H1 (cell line): ENCODE measurements at regions not wholly inside any gene's neighbourhood (a gene's known extent, or its start where the extent isn't known, plus 50 kb on each side); places are given as distances from the start of the nearest gene placed in this dataset.

ENCODE experiments used
- CTCF ChIA-PET: fragments of 300-600 bp; sonication (Branson Sonifier 250); formaldehyde crosslinking; loops from one replicate; lab custom pipeline; 2021; ENCODE audit not compliant: partially characterized antibody; lab: Charles Lee
- POLR2A ChIA-PET: fragments of 300-600 bp; sonication (Branson Sonifier 250); formaldehyde crosslinking; loops from one replicate; lab custom pipeline; 2021; ENCODE audit warnings: inconsistent platforms; ENCODE audit not compliant: partially characterized antibody; lab: Charles Lee
- DNase-seq, 2 experiments: peaks; one replicate each; pipeline versions ENCODE4 v3.0.0 to v3.0.0-alpha.2; 2010 to 2022; ENCODE audit warnings: low spot score in 2 of 2, low read depth in 1 of 2, mixed read lengths in 1 of 2
- FAIRE-seq: peaks from 2 replicates; lab custom pipeline; 2011; peaks lifted over from hg19 to GRCh38; lab: Jason Lieb, UNC
- H2AFZ ChIP-seq: 2 replicates; pipeline ENCODE4 v1.8.1; 2012; ENCODE audit warnings: low read length, inconsistent platforms
- H2AK5ac ChIP-seq: 2 replicates; pipeline ENCODE4 v1.6.1; 2013; ENCODE audit warnings: low read depth, low read length
- H2BK120ac ChIP-seq: replicated peaks from 2 replicates; pipeline ENCODE3; 2013; ENCODE audit warnings: low read depth, low read length, inconsistent platforms
- H2BK12ac ChIP-seq: 2 replicates; pipeline ENCODE4 v1.6.1; 2013; ENCODE audit warnings: low read depth, low read length
- H2BK15ac ChIP-seq: 2 replicates; pipeline ENCODE4 v1.6.1; 2013; ENCODE audit warnings: low read length
- H2BK20ac ChIP-seq: 2 replicates; pipeline ENCODE4 v1.6.1; 2013; ENCODE audit warnings: low read length
- H2BK5ac ChIP-seq: 2 replicates; pipeline ENCODE4 v1.6.1; 2013; ENCODE audit warnings: low read depth, low read length
- H3K14ac ChIP-seq: 2 replicates; pipeline ENCODE4 v1.6.1; 2013; ENCODE audit warnings: inconsistent platforms; ENCODE audit not compliant: insufficient read length
- H3K18ac ChIP-seq: 2 replicates; pipeline ENCODE4 v1.6.1; 2013; ENCODE audit warnings: low read length; ENCODE audit errors: extremely low read depth
- H3K23ac ChIP-seq: 2 replicates; pipeline ENCODE4 v1.6.1; 2013; ENCODE audit warnings: inconsistent platforms; ENCODE audit not compliant: insufficient read length
- H3K23me2 ChIP-seq: 2 replicates; pipeline ENCODE4 v1.6.1; 2013; ENCODE audit warnings: low read depth, low read length
- H3K27ac ChIP-seq: 2 replicates; pipeline ENCODE4 v1.6.1; 2011; ENCODE audit warnings: low read depth, low read length, inconsistent platforms
- H3K27me3 ChIP-seq, 4 experiments: replicated peaks in 1 of 4; 1 replicate in 1 of 4; 2 replicates in 3 of 4; pipeline versions ENCODE4 v1.6.1 to v1.8.1; 2011 to 2013; ENCODE audit warnings: low read length in 3 of 4, mild to moderate bottlenecking in 3 of 4, inconsistent platforms in 2 of 4, mixed read lengths in 2 of 4, moderate library complexity in 1 of 4; ENCODE audit not compliant: control insufficient read depth in 3 of 4, insufficient read depth in 3 of 4; ENCODE audit errors: extremely low read depth in 1 of 4
- H3K36me3 ChIP-seq, 4 experiments: 2 replicates each; pipeline versions ENCODE4 v1.6.1 to v1.8.1; 2011 to 2013; ENCODE audit warnings: mild to moderate bottlenecking in 4 of 4, low read length in 3 of 4, moderate library complexity in 2 of 4, control low read depth in 1 of 4, inconsistent platforms in 1 of 4; ENCODE audit not compliant: insufficient read depth in 4 of 4, control insufficient read depth in 2 of 4
- H3K4ac ChIP-seq: replicated peaks from 2 replicates; pipeline ENCODE3; 2013; ENCODE audit warnings: low read length, low read depth, mixed read lengths, inconsistent platforms; ENCODE audit not compliant: insufficient read length
- H3K4me1 ChIP-seq, 4 experiments: replicated peaks in 1 of 4; 1 replicate in 1 of 4; 2 replicates in 3 of 4; pipeline versions ENCODE4 v1.6.1 to v1.8.1; 2011 to 2013; ENCODE audit warnings: low read length in 3 of 4, inconsistent platforms in 2 of 4, mixed read lengths in 1 of 4; ENCODE audit not compliant: insufficient read depth in 4 of 4, control insufficient read depth in 3 of 4
- H3K4me2 ChIP-seq, 2 experiments: 2 replicates each; pipeline versions ENCODE4 v1.6.1 to v1.8.1; 2011 to 2013; ENCODE audit warnings: low read depth in 2 of 2, low read length in 2 of 2, control low read depth in 1 of 2, inconsistent platforms in 1 of 2, mild to moderate bottlenecking in 1 of 2; ENCODE audit not compliant: insufficient read depth in 1 of 2
- H3K4me3 ChIP-seq, 4 experiments: fragments of 200-600, 300-600 bp in 1 of 4; sonication (generic), shearing (Covaris generic), sonication (Bioruptor Twin) in 1 of 4; 2 replicates each; pipeline versions ENCODE4 v1.5.1 to v1.8.1; 2011 to 2016; ENCODE audit warnings: low read length in 4 of 4, low read depth in 3 of 4, control low read depth in 2 of 4, inconsistent platforms in 2 of 4, mild to moderate bottlenecking in 2 of 4, mixed read lengths in 1 of 4, moderate library complexity in 1 of 4; ENCODE audit not compliant: insufficient read depth in 2 of 4; ENCODE audit errors: extremely low read depth in 1 of 4
- H3K56ac ChIP-seq: replicated peaks from 2 replicates; pipeline ENCODE3; 2013; ENCODE audit warnings: low read depth, mild to moderate bottlenecking, mixed read lengths, low read length, inconsistent platforms; ENCODE audit not compliant: insufficient read length
- H3K79me1 ChIP-seq: 2 replicates; pipeline ENCODE4 v1.6.1; 2013; ENCODE audit warnings: low read depth, low read length, control low read depth
- H3K79me2 ChIP-seq, 2 experiments: 2 replicates each; pipeline versions ENCODE4 v1.6.1 to v1.8.1; 2012 to 2013; ENCODE audit warnings: low read length in 2 of 2, mild to moderate bottlenecking in 2 of 2, inconsistent platforms in 1 of 2; ENCODE audit not compliant: insufficient read depth in 2 of 2, control insufficient read depth in 1 of 2
- H3K9ac ChIP-seq, 4 experiments: replicated peaks in 1 of 4; 1 replicate in 1 of 4; 2 replicates in 3 of 4; pipeline versions ENCODE4 v1.6.1 to v1.8.1; 2011 to 2013; ENCODE audit warnings: low read depth in 3 of 4, low read length in 3 of 4, control low read depth in 2 of 4, mild to moderate bottlenecking in 2 of 4, moderate library complexity in 2 of 4, inconsistent platforms in 1 of 4; ENCODE audit errors: extremely low read depth in 1 of 4
- H3K9me3 ChIP-seq, 2 experiments: 2 replicates each; pipeline versions ENCODE4 v1.6.1 to v1.8.1; 2012 to 2013; ENCODE audit warnings: mild to moderate bottlenecking in 2 of 2, moderate library complexity in 2 of 2, control low read depth in 1 of 2, inconsistent platforms in 1 of 2, low read depth in 1 of 2, low read length in 1 of 2, mixed read lengths in 1 of 2; ENCODE audit not compliant: insufficient read depth in 2 of 2
- H4K20me1 ChIP-seq, 2 experiments: replicated peaks in 1 of 2; 2 replicates each; pipeline versions ENCODE3 to v1.8.1; 2011 to 2013; ENCODE audit warnings: inconsistent platforms in 2 of 2, low read length in 2 of 2, mild to moderate bottlenecking in 1 of 2; ENCODE audit not compliant: insufficient read depth in 2 of 2, control insufficient read depth in 1 of 2
- H4K5ac ChIP-seq: 2 replicates; pipeline ENCODE4 v1.6.1; 2013; ENCODE audit warnings: low read length, low read depth, mixed read lengths, inconsistent platforms; ENCODE audit not compliant: insufficient read length
- H4K8ac ChIP-seq: 2 replicates; pipeline ENCODE4 v1.8.0; 2013; ENCODE audit warnings: mild to moderate bottlenecking, moderate library complexity, low read length, inconsistent platforms; ENCODE audit not compliant: insufficient read depth; ENCODE audit errors: extremely low read depth
- H4K91ac ChIP-seq: replicated peaks from 2 replicates; pipeline ENCODE3; 2013; ENCODE audit warnings: low read length, mixed read lengths, inconsistent platforms; ENCODE audit not compliant: insufficient read length
- BACH1 ChIP-seq: IDR thresholded peaks from 2 replicates; pipeline ENCODE4 v1.6.1; 2012; ENCODE audit warnings: low read length, improper control_type of control experiment
- BCL11A ChIP-seq, 2 experiments: IDR thresholded peaks; one replicate each; pipeline ENCODE4 v1.6.1; 2011; ENCODE audit warnings: low read depth in 2 of 2, low read length in 2 of 2, mild to moderate bottlenecking in 2 of 2
- GTF2F1 ChIP-seq: IDR thresholded peaks from 2 replicates; pipeline ENCODE4 v1.6.1; 2012; ENCODE audit warnings: low read depth, low read length, improper control_type of control experiment, borderline replicate concordance
- JUN ChIP-seq: IDR thresholded peaks from 2 replicates; pipeline ENCODE4 v1.6.1; 2011; ENCODE audit warnings: low read depth, mild to moderate bottlenecking, improper control_type of control experiment, low read length
- KDM1A ChIP-seq: fragments of 200-600, 300-600 bp; sonication (generic); IDR thresholded peaks from 2 replicates; pipeline ENCODE4 v1.7.1; 2016; ENCODE audit warnings: mild to moderate bottlenecking, low read length, borderline replicate concordance
- NANOG ChIP-seq: IDR thresholded peaks from 2 replicates; pipeline ENCODE4 v1.6.1; 2011; ENCODE audit warnings: low read length, low read depth, mild to moderate bottlenecking, inconsistent platforms; ENCODE audit not compliant: insufficient read depth, poor library complexity, severe bottlenecking
- SRF ChIP-seq: IDR thresholded peaks from 2 replicates; pipeline ENCODE4 v1.6.1; 2011; ENCODE audit warnings: mild to moderate bottlenecking, low read depth, low read length, moderate library complexity
- TCF12 ChIP-seq: IDR thresholded peaks from 2 replicates; pipeline ENCODE4 v1.6.1; 2011; ENCODE audit warnings: low read depth, mild to moderate bottlenecking, low read length
- TEAD4 ChIP-seq: IDR thresholded peaks from 2 replicates; pipeline ENCODE4 v1.6.1; 2012; ENCODE audit warnings: low read depth, low read length, inconsistent platforms, mixed read lengths
- WGBS, 2 experiments: shearing (Covaris generic) in 1 of 2; methylation state at CpG; one replicate each; pipeline versions ENCODE4 v1.1.6 to v1.1.7; 2013 to 2015; ENCODE audit warnings: low lambda C conversion rate in 2 of 2, mixed read lengths in 2 of 2, inconsistent platforms in 1 of 2, low coverage in 1 of 2, missing lambda C conversion rate in 1 of 2; ENCODE audit not compliant: insufficient replicate concordance in 2 of 2, insufficient coverage in 1 of 2, insufficient read length in 1 of 2; ENCODE audit errors: extremely low coverage in 1 of 2, missing lambda C conversion rate in 1 of 2; 5-methylcytosine and 5-hydroxymethylcytosine counted together
- TF ChIP-seq, protein P1 (sequence below): IDR thresholded peaks from 2 replicates; pipeline ENCODE4 v1.6.1; 2011; ENCODE audit warnings: low read length, improper control_type of control experiment
- TF ChIP-seq, protein P2 (sequence below): IDR thresholded peaks from 2 replicates; pipeline ENCODE4 v1.6.1; 2011; ENCODE audit warnings: low read depth, mild to moderate bottlenecking, low read length; ENCODE audit not compliant: insufficient read depth
- TF ChIP-seq, protein P3 (sequence below): IDR thresholded peaks from 2 replicates; pipeline ENCODE4 v1.6.1; 2012; ENCODE audit warnings: inconsistent platforms

DNA sequence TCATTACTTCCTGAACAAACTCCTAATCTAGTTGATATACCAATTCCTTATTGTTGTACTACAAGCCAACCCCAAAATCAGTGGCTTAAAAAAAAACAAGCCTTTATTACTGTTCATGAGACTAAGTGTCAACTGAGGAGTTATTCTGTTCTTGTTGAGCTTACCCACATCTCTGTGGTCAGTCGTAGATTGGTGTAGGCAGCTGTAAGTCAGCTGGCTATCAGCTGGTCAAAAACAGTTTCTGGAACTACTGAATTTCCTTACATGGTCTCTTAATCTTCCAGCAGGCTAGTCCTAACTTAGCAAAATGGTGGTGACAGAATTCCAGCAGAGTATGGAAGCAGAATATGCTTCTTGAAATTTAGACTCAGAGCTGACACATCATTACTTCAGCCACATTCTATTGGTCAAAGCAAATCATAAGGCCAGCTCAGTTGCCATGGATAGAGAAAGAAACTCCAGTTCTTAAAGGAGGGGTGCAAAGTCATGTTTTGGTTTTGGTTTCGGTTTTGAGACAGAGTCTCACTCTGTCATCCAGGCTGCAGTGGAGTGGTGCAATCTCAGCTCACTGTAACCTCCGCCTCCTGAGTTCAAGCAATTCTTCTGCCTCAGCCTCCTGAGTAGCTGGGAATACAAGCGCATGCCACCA is 386.1 kb upstream of the MPDZ start:
- POLR2A ChIA-PET, result no interaction called here
- H3K14ac ChIP-seq, result no peak overlapping the region
- no peak overlapping the region for H3K4me2 ChIP-seq
- no peak overlapping the region for H3K4ac ChIP-seq
- H3K18ac ChIP-seq, result no peak overlapping the region
- no peak overlapping the region for H3K27ac ChIP-seq
- no peaks in the 10 kb centered on the region for H4K20me1 ChIP-seq
- no peaks in the 10 kb centered on the region for H3K79me2 ChIP-seq
- H2BK5ac ChIP-seq, result no peak overlapping the region
- H4K5ac ChIP-seq, result no peak overlapping the region
- H2BK120ac ChIP-seq, result no peak overlapping the region
- H3K27me3 ChIP-seq, result no peaks in the 10 kb centered on the region
- H2BK15ac ChIP-seq, result no peak overlapping the region
- no peak overlapping the region for H2BK20ac ChIP-seq
- H3K36me3 ChIP-seq, result no peaks in the 10 kb centered on the region
- H3K79me1 ChIP-seq, result no peaks in the 10 kb centered on the region
- no peaks in the 10 kb centered on the region for H3K23me2 ChIP-seq
- no peak overlapping the region for H3K4me3 ChIP-seq
- no peak overlapping the region for H3K9ac ChIP-seq
- no peaks in the 10 kb centered on the region for H3K4me1 ChIP-seq
- CTCF ChIA-PET, result no interaction called here
- H2AFZ ChIP-seq, result no peak overlapping the region
- no peak for FAIRE-seq
- H3K56ac ChIP-seq, result no peak overlapping the region
- no peak overlapping the region for H4K91ac ChIP-seq
- no peak overlapping the region for H3K23ac ChIP-seq
- no peak overlapping the region for H2BK12ac ChIP-seq
- H4K8ac ChIP-seq, result no peak overlapping the region
- 0 out of 4 replicates have a peak, but pooled peaks cover 0 to 4% of the 10 kb centered on the region in 2 experiments for H3K9me3 ChIP-seq
- no peak overlapping the region for H2AK5ac ChIP-seq
- no peak for DNase-seq
- WGBS, 2 experiments, result 97% methylated on average over 4 of the region's 4 CpGs; no CpG with 5 or more reads in 1 of the 2 experiments
- TF ChIP-seq, protein P1, sequence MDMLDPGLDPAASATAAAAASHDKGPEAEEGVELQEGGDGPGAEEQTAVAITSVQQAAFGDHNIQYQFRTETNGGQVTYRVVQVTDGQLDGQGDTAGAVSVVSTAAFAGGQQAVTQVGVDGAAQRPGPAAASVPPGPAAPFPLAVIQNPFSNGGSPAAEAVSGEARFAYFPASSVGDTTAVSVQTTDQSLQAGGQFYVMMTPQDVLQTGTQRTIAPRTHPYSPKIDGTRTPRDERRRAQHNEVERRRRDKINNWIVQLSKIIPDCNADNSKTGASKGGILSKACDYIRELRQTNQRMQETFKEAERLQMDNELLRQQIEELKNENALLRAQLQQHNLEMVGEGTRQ, result no peak
- TF ChIP-seq BACH1 (no peak), NANOG (no peak), BCL11A (IDR thresholded peaks at IDR 0.05; ENCODE audit: low read depth in 2 of 2, low read length in 2 of 2) (no peak), TCF12 (no peak), TEAD4 (no peak), SRF (no peak), JUN (no peak), GTF2F1 (no peak), KDM1A (no peak)
- TF ChIP-seq, protein P2, sequence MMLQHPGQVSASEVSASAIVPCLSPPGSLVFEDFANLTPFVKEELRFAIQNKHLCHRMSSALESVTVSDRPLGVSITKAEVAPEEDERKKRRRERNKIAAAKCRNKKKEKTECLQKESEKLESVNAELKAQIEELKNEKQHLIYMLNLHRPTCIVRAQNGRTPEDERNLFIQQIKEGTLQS, result no peak
- TF ChIP-seq, protein P3, sequence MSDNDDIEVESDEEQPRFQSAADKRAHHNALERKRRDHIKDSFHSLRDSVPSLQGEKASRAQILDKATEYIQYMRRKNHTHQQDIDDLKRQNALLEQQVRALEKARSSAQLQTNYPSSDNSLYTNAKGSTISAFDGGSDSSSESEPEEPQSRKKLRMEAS, result no peak
